GM12875 (cell line): ENCODE measurements at regions not wholly inside any gene's neighbourhood (a gene's known extent, or its start where the extent isn't known, plus 50 kb on each side); places are given as distances from the start of the nearest gene placed in this dataset.

ENCODE experiments used
- H3K4me3 ChIP-seq: one replicate; pipeline ENCODE4 v1.5.1; 2011; ENCODE audit warnings: low read depth, low read length, control low read depth
- TF ChIP-seq, protein P1 (sequence below): IDR thresholded peaks from 2 replicates; pipeline ENCODE4 v1.5.1; 2011; ENCODE audit warnings: low read depth, mild to moderate bottlenecking, control low read depth, inconsistent platforms, low read length, moderate library complexity, borderline replicate concordance; ENCODE audit not compliant: insufficient read depth

DNA sequence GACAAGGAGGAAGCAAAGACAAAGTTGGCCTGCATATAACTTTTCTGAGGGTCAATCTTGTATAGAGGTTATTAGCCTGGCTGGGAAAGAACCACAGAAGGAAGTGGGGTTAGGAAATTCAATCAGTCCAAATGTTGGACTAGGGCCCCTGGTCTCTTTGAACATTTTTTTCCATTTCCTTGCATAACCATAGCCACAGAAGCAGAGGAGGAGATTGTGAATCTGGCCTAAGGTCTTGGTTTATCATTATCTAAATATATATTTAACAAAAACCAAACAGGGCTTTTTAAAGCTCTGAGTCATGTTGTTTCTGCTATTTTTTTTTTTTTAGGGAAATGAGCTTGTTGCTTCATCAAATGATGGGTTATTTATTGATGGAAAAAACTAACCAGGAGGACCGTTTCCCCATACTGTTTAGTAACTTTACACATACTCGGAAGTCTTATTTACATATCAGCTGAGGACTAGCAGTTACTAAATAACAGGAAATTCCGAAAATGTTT lies 97.7 kb upstream of the ACSL4 start:
- TF ChIP-seq, protein P1, sequence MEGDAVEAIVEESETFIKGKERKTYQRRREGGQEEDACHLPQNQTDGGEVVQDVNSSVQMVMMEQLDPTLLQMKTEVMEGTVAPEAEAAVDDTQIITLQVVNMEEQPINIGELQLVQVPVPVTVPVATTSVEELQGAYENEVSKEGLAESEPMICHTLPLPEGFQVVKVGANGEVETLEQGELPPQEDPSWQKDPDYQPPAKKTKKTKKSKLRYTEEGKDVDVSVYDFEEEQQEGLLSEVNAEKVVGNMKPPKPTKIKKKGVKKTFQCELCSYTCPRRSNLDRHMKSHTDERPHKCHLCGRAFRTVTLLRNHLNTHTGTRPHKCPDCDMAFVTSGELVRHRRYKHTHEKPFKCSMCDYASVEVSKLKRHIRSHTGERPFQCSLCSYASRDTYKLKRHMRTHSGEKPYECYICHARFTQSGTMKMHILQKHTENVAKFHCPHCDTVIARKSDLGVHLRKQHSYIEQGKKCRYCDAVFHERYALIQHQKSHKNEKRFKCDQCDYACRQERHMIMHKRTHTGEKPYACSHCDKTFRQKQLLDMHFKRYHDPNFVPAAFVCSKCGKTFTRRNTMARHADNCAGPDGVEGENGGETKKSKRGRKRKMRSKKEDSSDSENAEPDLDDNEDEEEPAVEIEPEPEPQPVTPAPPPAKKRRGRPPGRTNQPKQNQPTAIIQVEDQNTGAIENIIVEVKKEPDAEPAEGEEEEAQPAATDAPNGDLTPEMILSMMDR = no peak
- H3K4me3 ChIP-seq = no peak overlapping the region

GRCh38 chrX:109831326-109831985 lies 98.4 kb upstream of the ACSL4 start:
- TF ChIP-seq, protein P1 = no peak

DNA sequence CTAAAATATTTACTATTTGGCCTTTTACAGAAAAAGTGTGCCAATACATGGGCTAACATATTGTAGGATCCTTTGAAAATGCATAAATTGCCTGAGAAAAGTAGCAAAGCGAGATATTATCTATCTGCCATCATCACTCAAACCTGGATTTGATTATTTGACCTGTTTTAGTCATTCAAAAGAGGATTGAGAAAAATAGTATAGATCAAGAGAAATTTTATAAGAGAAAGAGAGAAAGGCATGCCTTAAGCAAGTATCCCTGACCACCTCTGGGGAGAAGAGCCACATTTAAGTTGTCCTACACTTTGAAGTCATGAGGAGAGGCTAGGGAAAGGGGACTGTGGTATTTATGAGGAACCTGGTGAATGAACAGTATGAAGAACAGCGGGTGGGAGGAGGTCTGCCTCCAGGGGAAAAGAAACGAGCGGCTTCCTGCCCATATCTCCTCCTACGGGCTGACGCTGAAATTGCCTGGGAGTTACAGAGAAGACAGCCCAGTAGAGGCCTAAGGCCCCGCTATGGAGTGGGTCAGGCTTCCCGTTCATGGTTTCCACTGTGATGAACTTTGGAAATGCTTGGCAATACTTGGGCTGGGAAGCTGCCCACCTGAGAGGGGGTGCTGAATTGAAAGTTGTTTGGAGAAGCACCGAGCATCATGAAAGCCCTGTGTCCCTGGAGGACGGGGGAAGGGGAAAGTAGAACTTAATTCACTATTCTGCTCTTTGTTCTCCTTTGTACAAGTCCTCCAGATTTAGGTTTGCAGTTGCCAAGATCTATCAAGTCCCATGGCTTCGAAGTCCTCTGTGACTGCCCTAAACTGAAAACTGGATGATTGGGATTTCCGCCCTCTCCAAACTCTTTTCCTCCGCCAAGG lies 106.9 kb upstream of the ACSL4 start:
- TF ChIP-seq, protein P1 = no peak
- H3K4me3 ChIP-seq = no peak overlapping the region

More at GRCh38 chrX:109831326-109831985, 98.4 kb upstream of the ACSL4 start:
- no peak overlapping the region for H3K4me3 ChIP-seq

GRCh38 chrX:109840585-109840984 lies 107.5 kb upstream of the ACSL4 start:
- H3K4me3 ChIP-seq = no peak overlapping the region
- TF ChIP-seq, protein P1 = no peak

- no peak overlapping the region for H3K4me3 ChIP-seq
- TF ChIP-seq, protein P1 = no peak
These were observed 108.2 kb upstream of the ACSL4 start for GRCh38 chrX:109841257-109841656.

DNA sequence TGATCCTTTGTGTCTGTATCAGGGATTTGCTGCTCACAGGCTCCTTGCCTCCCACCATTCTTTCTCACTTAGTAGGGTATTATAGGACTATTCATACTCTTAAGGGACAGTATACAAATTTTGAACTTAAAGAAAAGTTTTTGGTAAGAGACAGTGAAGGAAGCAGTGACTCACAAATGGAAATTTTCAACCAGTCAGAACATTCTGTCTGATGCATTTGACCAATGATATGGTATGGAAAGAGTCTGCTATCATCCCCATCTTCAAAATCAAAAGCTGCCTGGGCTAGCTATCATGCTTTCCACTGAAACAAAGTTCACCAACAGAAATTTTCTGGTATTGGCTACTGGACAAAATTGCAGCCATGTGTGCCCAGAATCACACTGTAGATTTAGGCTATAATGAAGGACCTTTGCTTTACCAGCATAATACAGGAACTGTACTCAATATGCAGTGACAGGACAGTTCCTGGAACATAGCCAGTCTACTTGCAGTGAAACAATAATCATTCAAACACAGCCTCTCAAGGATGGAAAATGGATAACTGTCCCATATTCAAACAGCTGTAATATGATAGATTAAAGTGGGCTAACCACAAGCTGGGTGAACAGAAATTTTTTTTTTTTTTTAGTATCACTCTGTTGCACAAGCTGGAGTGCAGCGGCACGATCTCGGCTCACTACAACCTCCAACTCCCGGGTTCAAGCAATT lies 109.0 kb upstream of the ACSL4 start:
- TF ChIP-seq, protein P1 = no peak

More for the DNA sequence above, 109.0 kb upstream of the ACSL4 start:
- no peak overlapping the region for H3K4me3 ChIP-seq
